ENCODE measurements at regions not wholly inside any gene's neighbourhood (a gene's known extent, or its start where the extent isn't known, plus 50 kb on each side); places are given as distances from the start of the nearest gene placed in this dataset.
"Not testable (repeated sequence)": the region's sequence is repeated elsewhere in the genome, so short reads cannot be mapped to it uniquely, and the experiment has no call there.

DNA sequence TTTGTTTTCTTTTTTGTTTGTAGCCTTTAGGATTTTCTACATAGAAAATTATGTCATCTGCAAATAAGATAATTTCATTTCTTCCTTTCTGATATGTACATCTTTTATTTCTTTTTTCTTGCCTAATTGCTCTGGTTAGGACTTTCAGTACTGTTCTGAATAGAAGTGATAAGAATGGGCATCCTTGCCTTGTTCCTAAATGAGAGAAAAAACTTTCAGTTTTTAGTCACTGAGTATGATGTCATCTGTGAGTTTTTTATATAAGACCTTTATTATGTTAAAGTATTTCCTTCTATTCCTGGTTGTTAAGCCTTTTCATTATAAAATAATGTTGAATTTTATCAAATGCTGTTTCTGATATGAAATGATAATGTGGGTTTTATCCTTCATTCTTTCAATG is 76.0 kb upstream of the SLC35F3 start:
- TF ChIP-seq, protein P1, sequence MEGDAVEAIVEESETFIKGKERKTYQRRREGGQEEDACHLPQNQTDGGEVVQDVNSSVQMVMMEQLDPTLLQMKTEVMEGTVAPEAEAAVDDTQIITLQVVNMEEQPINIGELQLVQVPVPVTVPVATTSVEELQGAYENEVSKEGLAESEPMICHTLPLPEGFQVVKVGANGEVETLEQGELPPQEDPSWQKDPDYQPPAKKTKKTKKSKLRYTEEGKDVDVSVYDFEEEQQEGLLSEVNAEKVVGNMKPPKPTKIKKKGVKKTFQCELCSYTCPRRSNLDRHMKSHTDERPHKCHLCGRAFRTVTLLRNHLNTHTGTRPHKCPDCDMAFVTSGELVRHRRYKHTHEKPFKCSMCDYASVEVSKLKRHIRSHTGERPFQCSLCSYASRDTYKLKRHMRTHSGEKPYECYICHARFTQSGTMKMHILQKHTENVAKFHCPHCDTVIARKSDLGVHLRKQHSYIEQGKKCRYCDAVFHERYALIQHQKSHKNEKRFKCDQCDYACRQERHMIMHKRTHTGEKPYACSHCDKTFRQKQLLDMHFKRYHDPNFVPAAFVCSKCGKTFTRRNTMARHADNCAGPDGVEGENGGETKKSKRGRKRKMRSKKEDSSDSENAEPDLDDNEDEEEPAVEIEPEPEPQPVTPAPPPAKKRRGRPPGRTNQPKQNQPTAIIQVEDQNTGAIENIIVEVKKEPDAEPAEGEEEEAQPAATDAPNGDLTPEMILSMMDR (IDR thresholded peaks at IDR 0.05; ENCODE audit: extremely low read depth, low read depth, low read length): no peak
- H4K20me1 ChIP-seq (ENCODE audit: insufficient read depth, low read length): no peaks in the 10 kb centered on the region
- H3K27ac ChIP-seq (ENCODE audit: low read depth, low read length): no peak overlapping the region
- DNase-seq (ENCODE audit: insufficient read length, low spot score, missing footprints): no peak
- H3K4me2 ChIP-seq (ENCODE audit: insufficient read depth, low read length): no peak overlapping the region
- H2AFZ ChIP-seq (ENCODE audit: low read length): no peak overlapping the region
- H3K9me3 ChIP-seq (ENCODE audit: low read depth, low read length): no peaks in the 10 kb centered on the region
- no peaks in the 10 kb centered on the region for H3K79me2 ChIP-seq (ENCODE audit: insufficient read depth, low read length)
- H3K4me3 ChIP-seq (ENCODE audit: insufficient read depth, low read length): no peak overlapping the region
- H3K36me3 ChIP-seq (ENCODE audit: insufficient read depth, low read length): no peaks in the 10 kb centered on the region
- no peaks in the 10 kb centered on the region for H3K27me3 ChIP-seq (ENCODE audit: insufficient read depth, low read length)
- H3K4me1 ChIP-seq (ENCODE audit: insufficient read depth, low read length): no peaks in the 10 kb centered on the region

DNA sequence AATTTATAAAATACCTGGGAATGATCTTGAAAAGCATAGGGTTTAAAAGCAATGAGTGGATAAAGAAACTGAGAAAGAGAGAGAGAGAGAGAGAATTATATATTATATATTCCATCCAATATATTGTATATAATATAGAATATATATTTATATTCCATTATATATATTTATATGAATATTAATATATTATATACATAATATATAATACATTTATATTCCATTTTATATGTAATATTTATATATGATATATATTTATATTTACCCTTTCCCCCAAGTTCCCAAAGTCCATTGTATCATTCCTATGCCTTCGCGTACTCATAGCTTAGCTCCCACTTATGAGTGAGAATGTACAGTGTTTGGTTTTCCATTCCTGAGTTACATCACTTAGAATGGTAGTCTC is 69.9 kb upstream of the SLC35F3 start:
- no peak for DNase-seq (ENCODE audit: insufficient read length, low spot score, missing footprints)
- H3K4me3 ChIP-seq (ENCODE audit: insufficient read depth, low read length): no peak overlapping the region
- no peaks in the 10 kb centered on the region for H4K20me1 ChIP-seq (ENCODE audit: insufficient read depth, low read length)
- H3K4me1 ChIP-seq (ENCODE audit: insufficient read depth, low read length): no peaks in the 10 kb centered on the region
- TF ChIP-seq, protein P1 (IDR thresholded peaks at IDR 0.05; ENCODE audit: extremely low read depth, low read depth, low read length): no peak
- no peaks in the 10 kb centered on the region for H3K9me3 ChIP-seq (ENCODE audit: low read depth, low read length)
- no peak overlapping the region for H3K27ac ChIP-seq (ENCODE audit: low read depth, low read length)
- H3K4me2 ChIP-seq (ENCODE audit: insufficient read depth, low read length): no peak overlapping the region
- H3K79me2 ChIP-seq (ENCODE audit: insufficient read depth, low read length): no peaks in the 10 kb centered on the region
- no peaks in the 10 kb centered on the region for H3K27me3 ChIP-seq (ENCODE audit: insufficient read depth, low read length)
- no peak overlapping the region for H2AFZ ChIP-seq (ENCODE audit: low read length)
- no peaks in the 10 kb centered on the region for H3K36me3 ChIP-seq (ENCODE audit: insufficient read depth, low read length)

DNA sequence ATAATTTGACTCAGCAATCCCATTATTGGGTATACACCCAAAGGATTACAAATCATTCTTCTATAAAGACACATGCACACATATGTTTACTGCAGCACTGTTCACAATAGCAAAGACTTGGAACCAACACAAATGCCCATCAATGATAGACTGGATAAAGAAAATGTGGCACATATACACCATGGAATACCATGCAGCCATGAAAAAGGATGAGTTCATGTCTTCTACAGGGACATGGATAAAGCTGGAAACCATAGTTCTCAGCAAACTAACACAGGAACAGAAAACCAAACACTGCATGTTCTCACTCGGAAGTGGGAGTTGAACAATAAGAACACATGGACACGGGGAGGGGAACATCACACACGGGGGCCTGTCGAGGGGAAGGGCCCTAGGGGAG is 66.3 kb upstream of the SLC35F3 start:
- not testable (repeated sequence) for H3K27ac ChIP-seq (ENCODE audit: low read depth, low read length); H3K27me3 ChIP-seq (ENCODE audit: insufficient read depth, low read length); H4K20me1 ChIP-seq (ENCODE audit: insufficient read depth, low read length); DNase-seq (ENCODE audit: insufficient read length, low spot score, missing footprints); H3K4me1 ChIP-seq (ENCODE audit: insufficient read depth, low read length); H3K79me2 ChIP-seq (ENCODE audit: insufficient read depth, low read length); H3K36me3 ChIP-seq (ENCODE audit: insufficient read depth, low read length); H2AFZ ChIP-seq (ENCODE audit: low read length); H3K4me2 ChIP-seq (ENCODE audit: insufficient read depth, low read length); H3K9me3 ChIP-seq (ENCODE audit: low read depth, low read length); H3K4me3 ChIP-seq (ENCODE audit: insufficient read depth, low read length)

DNA sequence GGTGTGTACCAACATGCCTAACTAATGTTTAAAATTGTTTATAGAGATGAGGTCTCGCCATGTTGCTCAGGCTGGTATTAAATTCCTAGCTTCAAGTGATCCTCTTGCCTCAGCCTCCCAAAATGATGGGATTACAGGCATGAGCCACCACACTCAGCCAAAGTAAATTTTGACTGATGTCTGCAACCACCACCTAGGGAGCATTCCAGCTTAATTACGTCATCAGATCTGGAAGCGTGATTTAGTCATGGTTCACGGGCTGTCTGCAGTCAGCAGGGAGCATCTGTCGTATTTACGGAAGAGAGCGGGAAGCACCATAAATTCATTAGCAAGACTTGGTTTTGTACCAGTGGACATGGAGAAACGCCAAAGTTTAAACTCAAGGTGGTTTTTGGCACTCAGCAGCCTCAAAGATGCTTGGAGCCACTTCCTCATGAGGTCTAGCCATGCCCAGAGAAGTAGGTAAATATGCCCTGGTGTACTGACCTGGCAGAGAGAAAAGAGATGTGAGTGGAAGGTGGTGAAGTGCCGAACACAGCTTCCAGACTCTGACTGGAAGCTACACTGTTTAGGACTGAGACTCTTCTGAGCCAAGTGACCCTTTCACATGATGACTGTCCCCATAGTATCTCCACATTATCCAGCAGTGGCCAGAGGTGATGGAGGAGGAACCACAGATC is 60.8 kb upstream of the SLC35F3 start:
- DNase-seq (ENCODE audit: insufficient read length, low spot score, missing footprints): no peak
- Histone ChIP-seq H3K4me3 (ENCODE audit: insufficient read depth, low read length) (no peak overlapping the region), H3K27me3 (ENCODE audit: insufficient read depth, low read length) (no peaks in the 10 kb centered on the region), H3K9me3 (ENCODE audit: low read depth, low read length) (no peaks in the 10 kb centered on the region), H3K27ac (ENCODE audit: low read depth, low read length) (no peak overlapping the region), H3K4me1 (ENCODE audit: insufficient read depth, low read length) (no peaks in the 10 kb centered on the region), H2AFZ (ENCODE audit: low read length) (no peak overlapping the region), H3K36me3 (ENCODE audit: insufficient read depth, low read length) (no peaks in the 10 kb centered on the region), H3K4me2 (ENCODE audit: insufficient read depth, low read length) (no peak overlapping the region), H4K20me1 (ENCODE audit: insufficient read depth, low read length) (no peaks in the 10 kb centered on the region), H3K79me2 (ENCODE audit: insufficient read depth, low read length) (no peaks in the 10 kb centered on the region)
- TF ChIP-seq, protein P1 (IDR thresholded peaks at IDR 0.05; ENCODE audit: extremely low read depth, low read depth, low read length): no peak

Data from osteoblast (primary cell).